H9 (cell line): ENCODE measurements at regions not wholly inside any gene's neighbourhood (a gene's known extent, or its start where the extent isn't known, plus 50 kb on each side); places are given as distances from the start of the nearest gene placed in this dataset.

Source experiments
- DNase-seq: peaks from one replicate; pipeline ENCODE4 v3.0.0-alpha.2; 2017
- H2AFZ ChIP-seq: one replicate; pipeline ENCODE4 v1.6.1; 2013; ENCODE audit warnings: mild to moderate bottlenecking, low read length, control low read depth, moderate library complexity
- H2AK5ac ChIP-seq: 2 replicates; pipeline ENCODE4 v1.6.1; 2013; ENCODE audit warnings: low read length, control low read depth, mixed read lengths; ENCODE audit not compliant: insufficient read length
- H2BK120ac ChIP-seq: one replicate; pipeline ENCODE4 v1.6.1; 2013; ENCODE audit warnings: low read depth, mild to moderate bottlenecking, low read length, control low read depth, inconsistent platforms; ENCODE audit not compliant: poor library complexity, severe bottlenecking
- H2BK12ac ChIP-seq: 2 replicates; pipeline ENCODE4 v1.6.1; 2013; ENCODE audit warnings: low read length, control low read depth, mixed read lengths, low read depth; ENCODE audit not compliant: insufficient read length
- H2BK15ac ChIP-seq: 2 replicates; pipeline ENCODE4 v1.6.1; 2013; ENCODE audit warnings: low read depth, low read length, control low read depth
- H2BK20ac ChIP-seq: one replicate; pipeline ENCODE4 v1.6.1; 2013; ENCODE audit warnings: low read depth, mild to moderate bottlenecking, low read length, control low read depth, inconsistent platforms; ENCODE audit not compliant: poor library complexity, severe bottlenecking
- H2BK5ac ChIP-seq: 2 replicates; pipeline ENCODE4 v1.6.1; 2013; ENCODE audit warnings: low read length, control low read depth, mixed read lengths; ENCODE audit not compliant: insufficient read length
- H3K14ac ChIP-seq: 2 replicates; pipeline ENCODE4 v1.6.1; 2013; ENCODE audit warnings: low read length, control low read depth; ENCODE audit not compliant: insufficient read depth
- H3K18ac ChIP-seq: 2 replicates; pipeline ENCODE4 v1.6.1; 2013; ENCODE audit warnings: low read depth, mild to moderate bottlenecking, mixed read lengths, low read length, control low read depth; ENCODE audit not compliant: insufficient read length
- H3K23ac ChIP-seq: 2 replicates; pipeline ENCODE4 v1.6.1; 2013; ENCODE audit warnings: low read length, control low read depth, mixed read lengths, low read depth; ENCODE audit not compliant: insufficient read length
- H3K23me2 ChIP-seq: 2 replicates; pipeline ENCODE4 v1.6.1; 2013; ENCODE audit warnings: low read depth, mild to moderate bottlenecking, mixed read lengths, low read length, control low read depth; ENCODE audit not compliant: insufficient read length, poor library complexity, severe bottlenecking
- H3K27ac ChIP-seq: 2 replicates; pipeline ENCODE4 v1.5.1; 2013; ENCODE audit warnings: low read length, control low read depth, mixed read lengths, low read depth; ENCODE audit not compliant: insufficient read length
- H3K27me3 ChIP-seq: 2 replicates; pipeline ENCODE4 v1.6.1; 2013; ENCODE audit warnings: low read length, control low read depth, inconsistent platforms; ENCODE audit not compliant: insufficient read depth
- H3K4ac ChIP-seq: 2 replicates; pipeline ENCODE4 v1.6.1; 2013; ENCODE audit warnings: low read depth, mild to moderate bottlenecking, control low read depth, inconsistent platforms, low read length, moderate library complexity
- H3K4me1 ChIP-seq: 2 replicates; pipeline ENCODE4 v1.6.1; 2013; ENCODE audit warnings: low read length, control low read depth, inconsistent platforms; ENCODE audit not compliant: insufficient read depth
- H3K4me2 ChIP-seq: 2 replicates; pipeline ENCODE4 v1.6.1; 2013; ENCODE audit warnings: low read length, control low read depth, mixed read lengths; ENCODE audit not compliant: insufficient read length, insufficient read depth
- H3K56ac ChIP-seq: 2 replicates; pipeline ENCODE4 v1.6.1; 2013; ENCODE audit warnings: low read depth, mild to moderate bottlenecking, mixed read lengths, low read length, control low read depth; ENCODE audit not compliant: insufficient read length
- H3K79me1 ChIP-seq: 2 replicates; pipeline ENCODE4 v1.6.1; 2013; ENCODE audit warnings: low read depth, mild to moderate bottlenecking, moderate library complexity, low read length, control low read depth, inconsistent platforms; ENCODE audit not compliant: insufficient read depth, poor library complexity, severe bottlenecking
- H3K79me2 ChIP-seq: 2 replicates; pipeline ENCODE4 v1.6.1; 2013; ENCODE audit warnings: low read length, control low read depth, inconsistent platforms; ENCODE audit not compliant: insufficient read depth
- H3K9ac ChIP-seq: 2 replicates; pipeline ENCODE4 v1.6.1; 2013; ENCODE audit warnings: low read length, control low read depth, mixed read lengths; ENCODE audit not compliant: insufficient read length; ENCODE audit errors: extremely low read depth
- H3K9me3 ChIP-seq: one replicate; pipeline ENCODE4 v1.6.1; 2013; ENCODE audit warnings: low read depth, low read length, inconsistent platforms; ENCODE audit not compliant: control insufficient read depth
- H3T11ph ChIP-seq: one replicate; pipeline ENCODE4 v1.6.1; 2013; ENCODE audit warnings: mild to moderate bottlenecking, low read length, control low read depth, inconsistent platforms
- H4K20me1 ChIP-seq: one replicate; pipeline ENCODE4 v1.6.1; 2013; ENCODE audit not compliant: control insufficient read depth, insufficient read length, insufficient read depth
- H4K5ac ChIP-seq: 2 replicates; pipeline ENCODE4 v1.6.1; 2013; ENCODE audit warnings: low read depth, mild to moderate bottlenecking, mixed read lengths, low read length, control low read depth; ENCODE audit not compliant: insufficient read length
- H4K8ac ChIP-seq: replicated peaks from 2 replicates; pipeline ENCODE4 v1.6.1; 2013; ENCODE audit warnings: low read length, control low read depth, mixed read lengths, low read depth; ENCODE audit not compliant: insufficient read length
- H4K91ac ChIP-seq: 2 replicates; pipeline ENCODE4 v1.6.1; 2013; ENCODE audit warnings: low read depth, mild to moderate bottlenecking, moderate library complexity, mixed read lengths, low read length, control low read depth; ENCODE audit not compliant: insufficient read length
- H3K27ac Mint-ChIP-seq, 3 experiments: 2 replicates in 2 of 3; 3 replicates in 1 of 3; pipeline ENCODE4 v1.8.0; 2020 to 2021; ENCODE audit warnings: mixed read lengths in 3 of 3, mild to moderate bottlenecking in 1 of 3, moderate library complexity in 1 of 3
- H3K27me3 Mint-ChIP-seq: 2 replicates; pipeline ENCODE4 v1.8.0; 2021; ENCODE audit warnings: low read depth, mild to moderate bottlenecking, moderate library complexity, mixed read lengths
- H3K36me3 Mint-ChIP-seq, 3 experiments: 2 replicates in 2 of 3; 3 replicates in 1 of 3; pipeline ENCODE4 v1.8.0; 2020 to 2021; ENCODE audit warnings: low read depth in 3 of 3, mixed read lengths in 3 of 3; ENCODE audit not compliant: insufficient read depth in 1 of 3
- H3K4me1 Mint-ChIP-seq, 2 experiments: 2 replicates each; pipeline ENCODE4 v1.8.0; 2020; ENCODE audit warnings: mixed read lengths in 2 of 2
- H3K4me3 Mint-ChIP-seq, 2 experiments: 2 replicates in 1 of 2; 3 replicates in 1 of 2; pipeline ENCODE4 v1.8.0; 2020 to 2021; ENCODE audit warnings: mild to moderate bottlenecking in 2 of 2, mixed read lengths in 2 of 2, moderate library complexity in 1 of 2
- H3K9me3 Mint-ChIP-seq, 2 experiments: 2 replicates in 1 of 2; 3 replicates in 1 of 2; pipeline ENCODE4 v1.8.0; 2020; ENCODE audit warnings: mild to moderate bottlenecking in 2 of 2, mixed read lengths in 2 of 2, moderate library complexity in 1 of 2
- whole genome bisulfite sequencing: extraction: QIAGEN DNeasy Blood & Tissue Kit; methylation state at CpG from one replicate; pipeline ENCODE4 v1.1.7; 2013; ENCODE audit warnings: missing lambda C conversion rate, low lambda C conversion rate, mixed read lengths; ENCODE audit not compliant: insufficient read length; ENCODE audit errors: extremely low coverage; 5-methylcytosine and 5-hydroxymethylcytosine counted together
- TF ChIP-seq, protein P1 (sequence below): fragments of 200-600 bp; sonication (generic); conservative IDR thresholded peaks from 3 replicates; pipeline ENCODE4 v1.8.0; 2021; ENCODE audit warnings: antibody characterized with exemption, mild to moderate bottlenecking

DNA sequence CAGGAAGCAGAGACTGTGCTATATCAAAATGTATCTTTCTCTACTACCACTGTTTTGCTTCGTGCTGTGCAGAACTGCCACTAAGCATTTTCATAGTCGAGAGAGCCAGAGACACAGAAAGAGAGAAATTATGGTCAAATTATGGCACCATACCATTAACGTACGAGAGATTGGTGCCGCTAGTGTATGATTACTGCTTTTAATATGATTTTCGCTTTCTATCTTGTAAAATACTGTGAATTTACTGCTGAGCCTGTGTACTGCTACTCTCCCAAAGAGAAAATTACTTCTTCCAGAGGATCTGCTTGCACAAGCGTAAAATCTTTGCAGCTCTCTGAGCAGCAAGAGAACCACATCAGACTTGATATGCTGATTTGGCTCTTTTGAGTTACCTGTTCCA is 71.1 kb upstream of the ZNF281 start:
- Histone ChIP-seq H2BK12ac (no peak overlapping the region), H3K27me3 (no peaks in the 10 kb centered on the region), H2BK120ac (no peak overlapping the region), H3K23ac (no peak overlapping the region), H3K18ac (no peak overlapping the region), H3K4me1 (peaks cover 4% of the 10 kb centered on the region; the same call in 1 of the 2 replicates), H2BK20ac (no peak overlapping the region), H3K56ac (no peak overlapping the region), H3K23me2 (no peaks in the 10 kb centered on the region), H3K4me2 (no peak overlapping the region), H4K8ac (no peak overlapping the region), H3K9me3 (no peaks in the 10 kb centered on the region), H4K91ac (no peak overlapping the region), H2BK5ac (no peak overlapping the region), H2AFZ (no peak overlapping the region), H3K27ac (no peak overlapping the region), H3K79me2 (no peaks in the 10 kb centered on the region), H3K79me1 (no peaks in the 10 kb centered on the region), H3T11ph (no peak overlapping the region), H3K4ac (no peak overlapping the region), H3K9ac (no peak overlapping the region), H2BK15ac (no peak overlapping the region), H2AK5ac (no peak overlapping the region), H3K14ac (no peak overlapping the region), H4K20me1 (no peaks in the 10 kb centered on the region), H4K5ac (no peak overlapping the region)
- TF ChIP-seq, protein P1, sequence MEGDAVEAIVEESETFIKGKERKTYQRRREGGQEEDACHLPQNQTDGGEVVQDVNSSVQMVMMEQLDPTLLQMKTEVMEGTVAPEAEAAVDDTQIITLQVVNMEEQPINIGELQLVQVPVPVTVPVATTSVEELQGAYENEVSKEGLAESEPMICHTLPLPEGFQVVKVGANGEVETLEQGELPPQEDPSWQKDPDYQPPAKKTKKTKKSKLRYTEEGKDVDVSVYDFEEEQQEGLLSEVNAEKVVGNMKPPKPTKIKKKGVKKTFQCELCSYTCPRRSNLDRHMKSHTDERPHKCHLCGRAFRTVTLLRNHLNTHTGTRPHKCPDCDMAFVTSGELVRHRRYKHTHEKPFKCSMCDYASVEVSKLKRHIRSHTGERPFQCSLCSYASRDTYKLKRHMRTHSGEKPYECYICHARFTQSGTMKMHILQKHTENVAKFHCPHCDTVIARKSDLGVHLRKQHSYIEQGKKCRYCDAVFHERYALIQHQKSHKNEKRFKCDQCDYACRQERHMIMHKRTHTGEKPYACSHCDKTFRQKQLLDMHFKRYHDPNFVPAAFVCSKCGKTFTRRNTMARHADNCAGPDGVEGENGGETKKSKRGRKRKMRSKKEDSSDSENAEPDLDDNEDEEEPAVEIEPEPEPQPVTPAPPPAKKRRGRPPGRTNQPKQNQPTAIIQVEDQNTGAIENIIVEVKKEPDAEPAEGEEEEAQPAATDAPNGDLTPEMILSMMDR = no peak
- no CpG with 5 or more reads among the region's 7 CpGs for WGBS
- H3K27me3 Mint-ChIP-seq = peaks cover 2% of the 10 kb centered on the region; the same call in 1 of the 2 replicates
- H3K4me1 Mint-ChIP-seq = peaks cover 17 to 18% of the 10 kb centered on the region in 2 experiments
- H3K36me3 Mint-ChIP-seq = peaks cover 3 to 18% (median 13%) of the 10 kb centered on the region in 3 experiments; a peak in 6 of 7 replicates
- no peak for DNase-seq
- H3K9me3 Mint-ChIP-seq = no peaks in the 10 kb centered on the region
- no peak overlapping the region for H3K27ac Mint-ChIP-seq
- H3K4me3 Mint-ChIP-seq = no peak overlapping the region
